Fibroblast of lung (primary cell): ENCODE measurements at regions not wholly inside any gene's neighbourhood (a gene's known extent, or its start where the extent isn't known, plus 50 kb on each side); places are given as distances from the start of the nearest gene placed in this dataset.

Experiments used
- DNase-seq, 2 donors: peaks; one replicate each; pipeline versions ENCODE4 v3.0.0 to v3.0.0-alpha.2; 2010; ENCODE audit warnings: low read depth in 2 of 2
- H2AFZ ChIP-seq: 2 replicates; pipeline ENCODE4 v1.5.1; 2012; ENCODE audit warnings: low read length, control low read depth, inconsistent platforms
- H3K27ac ChIP-seq: 2 replicates; pipeline ENCODE4 v1.5.1; 2011; ENCODE audit warnings: low read length, control low read depth; ENCODE audit not compliant: insufficient read depth
- H3K27me3 ChIP-seq: 2 replicates; pipeline ENCODE4 v1.5.1; 2011; ENCODE audit warnings: mild to moderate bottlenecking, low read length; ENCODE audit not compliant: control insufficient read depth, insufficient read depth
- H3K36me3 ChIP-seq: 2 replicates; pipeline ENCODE4 v1.5.1; 2011; ENCODE audit warnings: low read length; ENCODE audit not compliant: control insufficient read depth, insufficient read depth
- H3K4me1 ChIP-seq: 2 replicates; pipeline ENCODE4 v1.5.1; 2011; ENCODE audit warnings: low read length; ENCODE audit not compliant: control insufficient read depth, insufficient read depth; ENCODE audit errors: extremely low read depth
- H3K4me2 ChIP-seq: 2 replicates; pipeline ENCODE4 v1.5.1; 2011; ENCODE audit warnings: low read length, control low read depth; ENCODE audit not compliant: insufficient read depth; ENCODE audit errors: extremely low read depth
- H3K4me3 ChIP-seq, 4 experiments: fragments of 200-600 bp in 1 of 4; sonication (generic) in 1 of 4; replicated peaks in 1 of 4; 2 replicates each; pipeline ENCODE4 v1.5.1; 2011 to 2016; ENCODE audit warnings: low read length in 4 of 4, low read depth in 3 of 4, mild to moderate bottlenecking in 3 of 4, control low read depth in 2 of 4, inconsistent platforms in 1 of 4, mixed read lengths in 1 of 4; ENCODE audit not compliant: insufficient read depth in 1 of 4; ENCODE audit errors: control extremely low read depth in 1 of 4
- H3K79me2 ChIP-seq: 2 replicates; pipeline ENCODE4 v1.5.1; 2012; ENCODE audit warnings: mild to moderate bottlenecking, low read length, inconsistent platforms; ENCODE audit not compliant: control insufficient read depth, insufficient read depth
- H3K9ac ChIP-seq: 2 replicates; pipeline ENCODE4 v1.5.1; 2011; ENCODE audit warnings: mild to moderate bottlenecking, low read length, control low read depth; ENCODE audit not compliant: insufficient read depth
- H3K9me3 ChIP-seq: 2 replicates; pipeline ENCODE4 v1.5.1; 2012; ENCODE audit warnings: low read depth, low read length; ENCODE audit not compliant: control insufficient read depth, insufficient read depth
- H4K20me1 ChIP-seq: 2 replicates; pipeline ENCODE4 v1.5.1; 2011; ENCODE audit warnings: low read length; ENCODE audit not compliant: control insufficient read depth, insufficient read depth; ENCODE audit errors: extremely low read depth
- CTCF ChIP-seq, 2 donors: IDR thresholded peaks in 1 of 2; conservative IDR thresholded peaks in 1 of 2; 1 replicate in 1 of 2; 2 replicates in 1 of 2; pipeline ENCODE4 v1.5.1; 2011 to 2012; ENCODE audit warnings: low read length in 2 of 2, control low read depth in 1 of 2, inconsistent platforms in 1 of 2, low read depth in 1 of 2, mild to moderate bottlenecking in 1 of 2
- EZH2 ChIP-seq: IDR thresholded peaks from 2 replicates; pipeline ENCODE4 v1.5.1; 2012; ENCODE audit warnings: low read length, control low read depth, mild to moderate bottlenecking; ENCODE audit errors: missing control alignments

DNA sequence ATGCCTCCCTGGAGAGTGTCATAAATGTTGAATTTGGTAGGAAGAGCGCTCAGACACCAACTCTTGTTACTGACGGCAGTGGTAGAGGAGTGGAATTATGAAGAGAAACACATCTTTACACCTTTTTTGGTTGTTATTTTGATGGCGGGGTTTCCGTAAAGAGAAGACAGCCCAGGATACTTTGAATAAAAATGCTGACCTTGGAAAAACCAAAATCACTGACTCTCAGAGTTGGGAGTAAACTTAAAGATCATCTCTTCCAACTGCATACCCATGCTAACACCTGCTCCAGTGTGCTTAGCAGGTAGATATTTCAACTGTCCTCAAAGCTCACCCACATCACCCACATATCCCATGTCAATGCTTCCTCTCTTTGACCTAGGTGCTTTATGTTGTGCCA, 498.6 kb downstream of the LIG4 start:
- DNase-seq: no peak
- Histone ChIP-seq H3K79me2 (no peaks in the 10 kb centered on the region), H3K27me3 (no peaks in the 10 kb centered on the region), H3K4me1 (no peaks in the 10 kb centered on the region), H3K4me3 (no peak overlapping the region), H4K20me1 (no peaks in the 10 kb centered on the region), H3K9ac (no peak overlapping the region), H3K27ac (no peak overlapping the region), H3K9me3 (no peaks in the 10 kb centered on the region), H3K36me3 (no peaks in the 10 kb centered on the region), H3K4me2 (no peak overlapping the region), H2AFZ (no peak overlapping the region)
- TF ChIP-seq EZH2 (no peak), CTCF (conservative IDR thresholded peaks at IDR 0.05 in 1 of 2, IDR thresholded peaks at IDR 0.05 in 1 of 2; ENCODE audit: low read depth in 1 of 2, low read length in 2 of 2) (no peak)

GRCh38 chr13:107716241-107716640, 499.1 kb downstream of the LIG4 start:
- Histone ChIP-seq H3K4me1 (no peaks in the 10 kb centered on the region), H3K27ac (no peak overlapping the region), H2AFZ (no peak overlapping the region), H3K4me2 (no peak overlapping the region), H3K4me3 (no peak overlapping the region), H3K79me2 (no peaks in the 10 kb centered on the region), H4K20me1 (no peaks in the 10 kb centered on the region), H3K9ac (no peak overlapping the region), H3K27me3 (no peaks in the 10 kb centered on the region), H3K9me3 (no peaks in the 10 kb centered on the region), H3K36me3 (no peaks in the 10 kb centered on the region)
- TF ChIP-seq EZH2 (no peak), CTCF (conservative IDR thresholded peaks at IDR 0.05 in 1 of 2, IDR thresholded peaks at IDR 0.05 in 1 of 2; ENCODE audit: low read depth in 1 of 2, low read length in 2 of 2) (no peak)
- DNase-seq: no peak

DNA sequence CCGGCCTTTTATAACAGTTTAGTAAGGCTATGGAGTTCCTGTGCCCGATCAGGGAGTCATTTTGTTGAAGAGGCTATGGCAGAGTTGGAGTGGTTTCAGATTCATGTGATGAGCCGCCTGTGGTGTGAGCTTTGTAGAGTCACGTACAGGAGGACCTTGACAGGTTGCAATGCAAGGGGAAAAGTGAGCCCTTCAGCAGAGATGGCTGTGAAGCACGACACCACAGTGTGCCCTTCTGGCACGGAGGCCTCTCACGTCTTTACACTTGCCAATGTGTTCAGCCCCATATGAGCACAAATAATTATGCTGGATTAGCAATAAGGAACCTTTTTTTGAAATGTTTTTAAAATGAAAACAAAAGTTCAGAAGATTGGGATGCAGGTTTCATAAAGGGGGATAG, 499.8 kb downstream of the LIG4 start:
- no peaks in the 10 kb centered on the region for H3K4me1 ChIP-seq
- no peaks in the 10 kb centered on the region for H3K79me2 ChIP-seq
- no peak overlapping the region for H3K9ac ChIP-seq
- H3K36me3 ChIP-seq: no peaks in the 10 kb centered on the region
- H3K9me3 ChIP-seq: no peaks in the 10 kb centered on the region
- H3K4me2 ChIP-seq: no peak overlapping the region
- no peak overlapping the region for H3K27ac ChIP-seq
- DNase-seq: no peak
- no peak overlapping the region for H2AFZ ChIP-seq
- TF ChIP-seq EZH2: no peak
- no peak for TF ChIP-seq CTCF (conservative IDR thresholded peaks at IDR 0.05 in 1 of 2, IDR thresholded peaks at IDR 0.05 in 1 of 2; ENCODE audit: low read depth in 1 of 2, low read length in 2 of 2)
- no peaks in the 10 kb centered on the region for H3K27me3 ChIP-seq
- H3K4me3 ChIP-seq: no peak overlapping the region
- no peaks in the 10 kb centered on the region for H4K20me1 ChIP-seq
